HPDE6-E6E7 (cell line): ENCODE measurements at regions not wholly inside any gene's neighbourhood (a gene's known extent, or its start where the extent isn't known, plus 50 kb on each side); places are given as distances from the start of the nearest gene placed in this dataset.
"Not testable (repeated sequence)": the region's sequence is repeated elsewhere in the genome, so short reads cannot be mapped to it uniquely, and the experiment has no call there.

Experiments
- DNase-seq: peaks from one replicate; pipeline ENCODE4 v3.0.0; 2011; ENCODE audit warnings: missing footprints; ENCODE audit errors: extremely low spot score

DNA sequence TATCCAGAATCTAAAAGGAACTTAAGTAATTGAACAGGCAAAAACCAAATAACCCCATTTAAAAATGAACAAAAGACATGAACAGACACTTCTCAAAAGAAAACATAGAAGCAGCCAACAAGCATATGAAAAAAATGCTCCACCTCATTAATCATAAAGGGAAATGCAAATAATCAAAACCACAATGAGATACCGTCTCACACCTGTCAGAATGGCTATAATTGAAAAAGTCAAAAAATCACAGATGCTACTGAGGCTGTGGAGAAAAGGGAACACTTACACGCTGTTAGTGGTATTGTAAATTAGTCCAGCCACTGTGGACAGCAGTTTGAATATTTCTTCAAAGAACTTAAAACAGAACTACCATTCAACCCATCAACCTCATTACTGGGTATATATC, 220.7 kb downstream of the MEX3B start:
- DNase-seq, result no peak

DNA sequence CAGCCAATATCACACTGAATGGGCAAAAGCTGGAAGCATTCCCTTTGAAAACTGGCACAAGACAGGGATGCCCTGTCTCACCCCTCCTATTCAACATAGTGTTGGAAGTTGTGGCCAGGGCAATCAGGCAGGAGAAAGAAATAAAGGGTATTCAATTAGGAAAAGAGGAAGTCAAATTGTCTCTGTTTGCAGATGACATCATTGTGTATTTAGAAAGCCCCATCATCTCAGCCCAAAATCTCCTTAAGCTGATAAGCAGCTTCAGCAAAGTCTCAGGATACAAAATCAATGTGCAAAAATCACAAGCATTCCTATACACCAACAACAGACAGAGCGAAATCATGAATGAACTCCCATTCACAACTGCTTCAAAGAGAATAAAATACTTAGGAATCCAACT, 223.2 kb downstream of the MEX3B start:
- DNase-seq, result not testable (repeated sequence)

DNA sequence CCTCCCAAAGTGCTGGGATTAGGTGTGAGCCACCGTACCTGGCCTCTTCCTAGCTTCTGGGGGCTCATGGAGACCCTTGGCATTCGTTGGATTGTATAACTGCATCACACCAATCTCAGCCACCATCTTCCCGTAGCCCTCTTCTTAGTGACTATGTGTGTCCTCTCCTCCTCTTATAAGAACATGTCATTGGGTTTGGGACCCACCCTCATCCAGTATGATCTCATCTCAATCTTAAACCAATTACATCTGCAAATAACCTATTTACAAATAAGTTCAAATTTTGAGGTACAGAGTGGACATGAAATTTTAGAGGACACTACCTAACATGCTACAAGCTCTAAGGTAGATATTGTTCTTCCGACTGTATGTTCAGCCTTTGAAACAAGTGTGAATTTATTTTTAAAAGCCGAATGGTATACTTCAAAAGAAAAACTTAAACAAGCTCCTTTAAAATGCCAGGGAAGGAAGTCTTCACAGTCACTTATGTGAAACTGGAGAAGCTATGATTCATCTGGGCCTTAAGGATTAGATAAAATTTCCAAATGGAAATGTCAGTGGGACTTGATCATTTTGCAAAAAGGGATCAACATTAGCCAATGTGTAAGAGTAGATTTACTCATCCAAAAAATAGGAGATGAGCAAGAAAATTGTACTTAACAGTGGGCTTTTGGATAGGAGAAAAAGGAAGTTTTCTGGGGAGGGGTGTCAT, 225.7 kb downstream of the MEX3B start:
- no peak for DNase-seq

DNA sequence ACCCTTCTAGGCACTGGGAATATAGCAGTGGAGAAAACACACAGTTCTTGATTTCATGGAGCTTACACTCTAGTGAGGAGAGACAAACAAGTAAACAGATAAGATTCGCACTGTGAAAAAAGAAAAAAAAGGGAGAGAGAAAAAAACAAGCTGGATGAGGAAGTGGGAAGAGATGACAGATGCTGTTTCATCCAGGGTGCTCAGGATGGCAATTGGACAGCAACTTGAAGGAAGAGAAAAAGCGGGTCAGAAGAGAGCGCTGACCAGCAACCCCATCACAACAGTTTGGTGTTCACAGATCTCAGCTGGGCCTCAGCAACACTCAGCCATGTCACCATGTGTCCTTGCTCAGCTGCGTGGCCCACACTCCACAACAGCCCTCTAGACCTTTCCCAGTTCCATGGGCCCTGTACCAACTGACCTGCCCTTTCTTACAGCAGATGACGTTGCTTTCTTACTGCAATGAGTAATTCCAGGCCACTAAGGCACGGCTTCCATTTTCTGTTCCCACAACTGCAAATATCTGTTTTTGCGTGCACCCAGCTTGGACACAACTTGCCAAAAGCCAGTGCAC, 230.8 kb downstream of the MEX3B start:
- DNase-seq, result no peak

DNA sequence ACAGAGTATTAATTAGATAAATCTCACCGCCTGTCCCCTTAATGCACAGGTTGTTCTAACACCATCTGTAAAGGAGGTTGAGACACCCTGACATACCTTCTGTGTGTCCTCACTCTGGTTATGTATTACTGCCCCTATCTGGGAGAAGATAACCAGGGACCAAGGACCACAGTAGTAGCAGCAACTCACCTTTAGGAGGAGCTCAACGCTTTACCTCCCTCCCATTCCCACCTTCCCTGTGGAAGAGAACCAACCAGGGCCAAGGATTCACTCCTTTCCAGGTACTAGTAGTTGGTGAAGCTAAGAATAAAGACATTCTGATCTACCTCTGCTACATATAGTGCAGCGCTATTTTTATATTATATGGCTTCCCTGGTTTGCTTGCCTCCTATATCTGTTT, 232.6 kb downstream of the MEX3B start:
- no peak for DNase-seq

DNA sequence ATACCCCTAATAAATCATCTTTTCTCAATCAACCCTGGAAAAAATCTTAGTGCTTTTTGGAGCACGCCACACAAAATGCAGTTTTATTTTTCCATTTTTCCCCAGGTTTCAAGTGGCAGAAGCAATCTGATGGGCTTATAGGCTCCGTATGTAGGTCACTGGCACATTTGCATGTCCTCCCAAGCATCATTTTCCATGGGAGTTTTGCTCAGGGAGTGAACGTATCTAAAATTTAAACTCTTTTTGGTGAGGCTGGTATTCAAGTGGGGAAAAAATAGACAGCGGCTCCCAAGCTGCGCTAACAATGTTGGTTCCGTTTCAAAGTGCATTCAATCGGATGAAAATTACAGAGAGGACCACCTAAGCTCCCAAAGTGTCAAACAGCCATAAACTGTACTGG, 233.4 kb downstream of the MEX3B start:
- no peak for DNase-seq

DNA sequence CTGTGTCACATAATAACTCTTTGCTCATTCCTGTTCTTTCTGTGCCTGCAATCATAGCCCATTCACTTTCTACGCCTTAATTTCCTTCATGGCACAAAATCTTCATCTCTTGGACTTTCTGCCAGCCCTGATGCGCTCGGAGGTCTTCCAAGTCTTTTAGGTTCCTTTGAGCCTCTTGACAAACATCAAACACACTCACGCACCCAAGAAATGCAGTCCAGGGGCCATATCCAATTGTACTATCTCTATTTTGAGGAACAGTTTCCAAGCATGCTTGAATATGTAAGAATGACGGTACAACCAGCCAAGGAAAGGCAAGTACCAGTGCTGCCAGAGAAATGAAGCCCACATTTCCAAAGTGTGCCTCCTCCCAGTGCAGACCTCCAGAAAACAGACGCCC, 234.1 kb downstream of the MEX3B start:
- DNase-seq, result no peak

DNA sequence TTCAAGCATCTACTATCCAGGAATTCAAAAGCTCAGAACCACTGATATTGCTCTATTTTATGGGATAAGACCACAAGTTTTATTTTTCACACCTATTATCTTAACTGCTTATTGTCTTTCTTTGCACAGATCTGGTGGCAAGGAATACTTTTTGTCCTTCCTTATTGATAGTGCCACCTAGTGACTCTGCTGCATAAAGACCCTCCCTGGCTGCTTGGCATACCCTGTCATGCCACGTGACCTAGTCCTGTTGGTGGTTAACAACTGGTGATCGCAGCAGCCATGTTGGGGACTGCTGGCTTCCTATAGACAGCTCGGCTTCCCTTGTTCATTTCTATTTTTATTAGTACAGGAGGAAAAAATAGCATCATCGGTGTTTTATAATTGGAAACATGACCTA, 236.3 kb downstream of the MEX3B start:
- DNase-seq, result no peak

DNA sequence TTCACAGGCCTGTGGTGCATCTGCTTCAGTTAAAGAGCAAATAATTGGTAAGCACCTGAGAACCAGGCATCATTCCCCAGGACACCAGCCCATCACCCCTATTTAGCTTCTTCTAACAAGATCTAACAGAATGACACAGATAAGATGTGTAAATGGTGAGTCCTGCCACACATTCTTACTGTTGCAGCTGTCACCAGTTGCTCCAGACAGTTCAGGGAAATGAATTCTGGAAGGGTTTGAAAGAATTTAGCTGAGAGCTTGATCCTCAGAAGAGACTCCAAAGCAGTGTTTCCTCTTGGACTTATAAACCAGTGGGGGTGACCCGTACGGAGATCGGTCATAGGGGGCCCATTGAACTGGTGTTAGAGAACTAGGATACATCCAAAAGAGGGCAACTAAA, 238.0 kb downstream of the MEX3B start:
- no peak for DNase-seq

DNA sequence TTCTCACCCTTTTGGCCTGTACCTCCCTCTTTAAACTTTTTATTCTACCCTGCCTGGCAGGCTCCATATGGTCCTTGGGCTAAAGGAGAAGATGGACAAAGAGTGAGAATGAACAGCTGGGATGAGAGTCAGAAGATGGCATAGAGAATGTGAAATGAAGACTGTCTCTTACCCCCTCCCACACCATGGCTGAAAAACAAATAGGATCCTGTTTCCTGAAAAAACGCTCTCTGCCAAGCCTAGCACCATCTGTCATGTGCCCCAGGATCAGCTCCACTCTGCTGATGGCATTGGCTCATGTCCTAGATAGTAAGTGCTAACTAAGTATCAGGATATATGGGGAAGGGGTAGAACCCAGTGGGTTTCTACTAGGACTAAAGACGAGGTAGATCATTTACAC, 238.6 kb downstream of the MEX3B start:
- no peak for DNase-seq

DNA sequence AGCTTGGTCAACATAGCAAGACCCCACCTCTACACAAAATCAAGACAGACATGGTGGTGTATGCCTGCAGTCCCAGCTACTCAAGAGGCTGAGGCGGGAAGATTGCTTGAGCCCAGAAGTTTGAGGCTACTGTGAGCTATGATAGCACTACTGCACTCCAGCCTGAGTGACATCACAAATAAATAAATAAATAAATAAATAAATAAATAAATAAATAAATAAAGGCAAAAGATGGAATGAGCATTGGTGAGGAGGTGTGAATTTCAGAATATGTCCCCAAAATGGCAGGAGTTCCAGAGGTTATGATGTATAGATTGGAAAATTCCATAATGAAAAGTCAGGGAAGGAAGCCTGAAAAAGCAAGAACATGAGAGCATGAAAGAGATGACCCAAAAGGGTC, 249.9 kb downstream of the MEX3B start:
- DNase-seq, result no peak

DNA sequence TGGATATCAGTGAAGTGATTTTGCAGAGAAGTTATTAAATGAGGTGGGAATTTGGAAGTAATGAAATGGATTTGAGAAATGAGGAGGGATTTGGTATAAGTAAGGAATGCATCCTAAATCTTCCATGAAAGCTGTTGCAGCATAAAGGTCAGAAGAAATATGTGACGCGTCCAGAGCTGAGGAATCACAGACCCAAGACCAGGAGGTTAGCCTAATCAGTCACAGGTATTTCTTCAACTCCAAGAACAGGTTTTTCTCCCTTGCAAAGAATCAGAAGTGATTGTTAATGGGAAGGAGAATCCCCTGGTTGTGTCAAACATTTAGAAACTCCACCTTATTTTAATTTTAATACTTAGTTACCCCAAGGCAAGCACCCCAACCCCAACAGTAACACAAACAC, 253.2 kb downstream of the MEX3B start:
- DNase-seq, result no peak

DNA sequence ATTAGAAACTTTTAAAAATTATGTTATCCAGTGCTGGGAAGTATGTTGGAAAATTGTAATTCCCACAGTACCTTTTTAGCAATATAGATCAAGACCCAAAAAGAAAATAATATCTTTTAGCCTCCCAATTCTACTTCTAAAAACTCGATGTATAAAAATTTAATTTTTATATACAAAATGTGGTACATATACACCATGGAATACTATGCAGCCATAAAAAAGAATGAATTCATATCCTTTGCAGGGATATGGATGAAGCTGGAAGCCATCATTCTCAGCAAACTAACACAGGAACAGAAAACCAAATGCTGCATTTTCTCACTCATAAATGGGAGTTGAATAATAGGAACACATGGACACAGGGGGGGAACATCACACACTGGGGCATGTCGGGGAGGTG, 254.5 kb downstream of the MEX3B start:
- DNase-seq, result not testable (repeated sequence)

DNA sequence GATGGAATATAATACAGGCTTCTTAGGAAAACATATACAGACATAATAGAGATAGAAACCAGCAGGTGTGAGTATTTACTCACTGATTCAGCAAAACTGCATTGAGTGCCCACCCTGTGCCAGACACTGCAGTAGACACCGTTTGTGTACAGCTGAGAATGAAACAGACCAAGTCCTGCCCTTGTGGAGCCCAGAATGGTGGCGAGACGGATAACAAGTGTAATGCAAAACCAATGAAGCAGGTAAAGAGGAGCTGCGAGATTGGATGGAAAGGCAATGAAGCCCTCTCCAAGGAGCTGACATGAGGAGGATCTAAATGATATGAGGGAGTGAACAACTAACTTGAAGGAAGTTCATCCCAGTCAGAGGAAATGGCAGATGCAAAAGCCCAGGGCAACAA, 256.4 kb downstream of the MEX3B start:
- DNase-seq, result no peak

DNA sequence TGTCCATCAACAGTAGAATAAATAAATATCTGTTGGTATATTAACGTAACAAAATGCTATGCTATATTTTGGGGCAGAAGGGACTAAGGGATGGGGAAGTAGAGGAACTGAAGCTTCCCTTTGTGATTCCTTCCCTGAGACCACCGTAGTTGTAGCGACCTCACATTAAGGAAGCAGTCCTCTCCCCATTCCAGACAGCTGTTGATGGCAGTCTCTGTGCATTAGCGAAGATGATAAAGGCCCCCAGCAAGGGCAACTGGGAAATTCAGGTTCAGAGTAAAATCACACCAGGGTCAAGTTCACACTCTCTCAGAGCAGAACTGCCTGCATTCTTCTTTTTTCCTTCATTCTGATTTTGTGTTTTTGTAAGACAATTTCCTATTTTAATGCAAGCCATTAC, 259.0 kb downstream of the MEX3B start:
- DNase-seq, result no peak

DNA sequence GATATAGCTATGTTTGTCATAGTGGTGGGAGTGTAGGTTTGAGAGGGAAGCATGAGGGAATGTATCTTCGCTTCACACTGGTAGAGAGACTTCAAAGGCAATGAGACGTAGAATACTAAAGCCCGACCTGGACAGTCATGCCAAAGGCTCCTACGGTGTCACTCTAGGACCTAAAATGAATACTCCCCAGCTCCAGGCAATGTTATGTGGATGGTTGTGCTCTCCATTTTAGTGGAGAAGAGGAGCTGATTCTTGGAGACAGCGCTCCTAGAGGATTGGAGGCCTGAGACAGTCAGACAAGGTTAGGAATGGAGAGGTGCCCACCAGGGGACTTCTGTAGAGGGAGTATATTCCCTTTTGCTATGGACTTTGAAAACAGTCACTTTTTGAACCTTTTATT, 260.1 kb downstream of the MEX3B start:
- no peak for DNase-seq

DNA sequence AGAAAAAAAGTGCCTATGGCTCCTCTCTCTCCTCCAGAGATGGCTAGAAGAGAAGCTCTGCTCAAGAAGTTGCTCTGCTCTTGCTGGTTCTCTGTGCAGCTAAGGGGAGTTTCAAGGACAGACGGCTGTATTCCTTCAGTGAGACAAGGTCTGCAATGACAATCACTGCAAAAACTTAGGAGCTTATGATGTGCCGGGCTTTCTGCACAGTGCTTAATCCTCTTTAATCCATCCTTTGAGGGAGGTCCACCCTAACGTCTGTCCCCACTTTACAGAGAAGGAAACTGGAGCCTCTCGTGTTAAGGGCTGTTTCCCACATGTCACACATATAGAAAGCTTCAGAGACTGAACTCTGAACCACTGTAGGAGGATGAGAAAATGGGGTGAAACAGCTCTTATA, 260.6 kb downstream of the MEX3B start:
- DNase-seq, result no peak

DNA sequence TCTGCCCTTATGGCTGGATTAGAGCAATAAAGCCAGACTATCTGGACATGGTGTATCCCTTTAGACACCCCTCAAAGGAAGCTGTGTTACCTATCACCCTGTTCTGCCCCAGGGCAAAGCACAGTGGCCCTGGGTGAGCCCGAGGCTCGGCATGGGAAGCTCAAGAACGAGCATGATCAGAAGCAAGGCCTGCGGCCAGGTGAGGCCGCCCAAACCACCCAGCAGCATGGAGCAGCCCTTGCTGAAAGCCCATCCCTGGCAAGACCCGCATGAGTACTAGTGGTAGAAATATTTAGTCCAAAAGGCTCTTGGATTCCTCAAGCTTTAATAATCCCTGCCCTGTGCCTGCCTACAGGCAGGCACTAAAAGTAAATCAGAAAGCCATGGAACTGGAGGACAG, 261.1 kb downstream of the MEX3B start:
- no peak for DNase-seq

DNA sequence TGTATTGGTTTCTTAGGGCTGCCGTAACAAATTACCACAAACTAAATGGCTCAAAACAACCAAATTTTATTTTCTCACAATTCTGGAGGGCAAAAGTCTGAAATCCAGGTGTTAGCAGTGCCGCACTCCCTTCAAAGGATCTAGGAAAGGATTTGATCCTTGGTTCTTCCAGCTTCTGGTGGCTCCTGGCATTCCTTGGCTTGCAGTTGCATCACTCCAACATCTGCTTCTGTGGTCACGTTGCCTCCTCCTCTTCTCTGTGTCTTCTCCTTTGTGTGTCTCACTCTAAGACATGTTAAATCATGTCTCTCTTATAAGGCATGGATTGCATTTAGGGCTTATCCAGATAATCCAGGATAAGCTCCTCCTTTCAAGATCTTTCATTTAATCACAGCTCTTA, 262.2 kb downstream of the MEX3B start:
- DNase-seq, result no peak

DNA sequence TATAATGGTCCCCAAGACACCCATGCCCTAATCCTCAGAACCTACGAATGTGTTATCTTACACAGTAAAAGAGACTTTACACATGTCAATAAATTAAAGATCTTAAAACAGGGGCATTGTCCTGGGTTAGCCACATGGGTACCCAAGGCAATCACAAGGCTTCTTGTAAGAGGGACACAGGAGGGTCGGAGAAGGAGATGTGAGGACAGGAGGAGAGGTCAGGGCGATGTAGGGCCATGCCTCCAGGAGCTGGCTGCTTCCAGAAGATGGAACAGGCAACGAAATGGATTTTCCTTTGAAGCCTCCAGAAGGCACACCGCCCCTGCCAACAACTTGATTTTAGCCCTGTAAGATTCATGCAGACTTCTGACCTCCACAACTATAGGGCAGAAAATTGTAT, 262.7 kb downstream of the MEX3B start:
- no peak for DNase-seq

DNA sequence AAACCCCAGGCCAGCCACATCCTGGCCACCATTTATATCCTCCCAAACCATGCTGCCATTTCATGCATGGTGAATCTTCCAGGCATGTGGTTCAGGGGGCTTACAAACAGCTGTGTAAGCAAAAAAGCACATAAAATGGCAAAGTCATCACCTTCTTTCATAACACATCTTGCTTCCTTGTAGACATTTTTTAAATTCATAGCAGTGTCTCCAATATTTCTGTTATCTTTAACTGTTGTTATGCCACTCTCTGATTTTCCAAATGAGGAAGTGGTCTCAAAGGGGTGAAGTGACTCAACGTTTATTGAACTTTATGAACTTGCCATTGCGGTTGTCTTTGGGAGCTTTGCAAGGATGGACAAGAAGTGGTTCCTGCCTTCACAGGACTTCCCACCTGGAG, 264.4 kb downstream of the MEX3B start:
- no peak for DNase-seq

DNA sequence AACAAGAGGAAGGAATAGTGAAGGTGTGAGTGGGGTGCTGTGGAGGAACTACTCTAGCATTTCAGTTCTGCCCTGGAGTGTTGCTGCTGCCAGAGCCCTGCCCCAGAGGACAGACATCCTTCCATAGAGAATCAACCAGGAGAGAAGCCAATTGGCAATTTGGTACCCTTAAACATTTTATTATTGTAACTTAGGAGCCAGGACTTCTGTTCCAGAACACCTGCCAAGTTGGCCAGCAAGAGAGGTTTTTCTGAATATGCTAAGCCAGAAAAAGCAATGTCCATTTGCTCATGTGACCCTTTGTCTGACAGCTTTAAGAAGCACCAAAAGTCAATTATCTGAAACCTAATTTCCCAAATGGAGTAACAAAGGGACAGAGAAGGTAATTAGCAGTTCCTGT, 264.9 kb downstream of the MEX3B start:
- no peak for DNase-seq

DNA sequence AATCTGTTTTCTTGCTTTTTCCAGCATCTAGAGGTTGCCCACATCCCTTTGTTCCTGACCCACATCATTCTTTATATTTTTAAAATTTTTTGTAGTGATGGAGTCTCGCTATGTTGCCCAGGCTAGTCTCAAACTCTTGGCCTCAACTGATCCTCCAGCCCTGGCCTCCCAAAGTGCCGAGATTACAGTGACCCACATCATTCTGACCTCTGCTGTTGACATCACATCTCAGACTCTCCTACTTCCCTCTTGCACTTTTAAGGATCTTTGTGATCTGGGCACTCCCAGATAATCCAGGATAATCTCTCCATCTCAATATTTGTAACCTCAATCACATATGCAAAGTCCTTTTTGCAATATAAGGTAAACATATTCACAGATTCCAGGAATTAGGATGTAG, 266.6 kb downstream of the MEX3B start:
- no peak for DNase-seq

DNA sequence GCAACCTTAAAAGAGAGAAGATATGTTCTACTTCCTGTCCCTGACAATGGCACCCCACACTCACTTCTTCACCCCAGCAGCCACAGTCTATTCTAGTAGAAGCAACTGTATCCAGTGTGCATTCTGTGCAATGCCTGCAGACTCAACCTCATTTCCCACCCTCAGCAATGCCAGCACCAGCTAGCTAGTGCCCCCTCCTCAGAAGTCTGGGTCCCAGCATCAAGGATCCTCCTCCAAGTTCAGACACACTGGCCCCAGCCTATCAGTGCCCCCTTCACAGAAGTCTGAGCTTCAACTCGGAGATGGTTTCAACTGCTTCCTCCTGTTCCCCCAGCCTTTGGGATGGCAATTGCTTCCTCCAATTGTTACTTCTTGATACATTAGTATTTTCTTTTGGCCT, 268.3 kb downstream of the MEX3B start:
- no peak for DNase-seq
